Esophagus squamous epithelium (tissue), 4 donors: ENCODE measurements at regions not wholly inside any gene's neighbourhood (a gene's known extent, or its start where the extent isn't known, plus 50 kb on each side); places are given as distances from the start of the nearest gene placed in this dataset.
"Not testable (repeated sequence)": the region's sequence is repeated elsewhere in the genome, so short reads cannot be mapped to it uniquely, and the experiment has no call there.

Experiments
- CTCF ChIP-seq, 6 experiments: fragments of 450-650 bp in 4 of 6; fragments of 200-600 bp in 2 of 6; sonication (generic) in 2 of 6; IDR thresholded peaks; one replicate each; pipeline ENCODE4 v1.5.1; 2016 to 2019; ENCODE audit warnings: antibody characterized with exemption in 6 of 6, mild to moderate bottlenecking in 4 of 6, moderate library complexity in 4 of 6
- POLR2A ChIP-seq, 4 donors: fragments of 450-650 bp; IDR thresholded peaks; one replicate each; pipeline ENCODE4 v1.6.1; 2017; ENCODE audit warnings: antibody characterized with exemption in 4 of 4, mild to moderate bottlenecking in 4 of 4, moderate library complexity in 3 of 4

GRCh38 chr15:30196769-30197168 lies 61.9 kb downstream of the GOLGA8T start:
- not testable (repeated sequence) for TF ChIP-seq CTCF, POLR2A (IDR thresholded peaks at IDR 0.05)
